Trophoblast cell (in vitro differentiated cells and primary cell): ENCODE measurements at regions not wholly inside any gene's neighbourhood (a gene's known extent, or its start where the extent isn't known, plus 50 kb on each side); places are given as distances from the start of the nearest gene placed in this dataset.
"Not testable (repeated sequence)": the region's sequence is repeated elsewhere in the genome, so short reads cannot be mapped to it uniquely, and the experiment has no call there.

Experiments
- DNase-seq, 2 donors: peaks; one replicate each; pipeline ENCODE4 v3.0.0-alpha.2; 2016
- H2AFZ ChIP-seq: 2 replicates; pipeline ENCODE4 v1.6.1; 2013; ENCODE audit warnings: low read length, moderate library complexity, mild to moderate bottlenecking; ENCODE audit not compliant: insufficient read depth, poor library complexity
- H2AK5ac ChIP-seq: 2 replicates; pipeline ENCODE4 v1.6.1; 2013; ENCODE audit warnings: mild to moderate bottlenecking, low read length
- H2BK120ac ChIP-seq: 2 replicates; pipeline ENCODE4 v1.6.1; 2013; ENCODE audit warnings: low read length, mild to moderate bottlenecking, moderate library complexity; ENCODE audit not compliant: insufficient read depth, poor library complexity
- H2BK12ac ChIP-seq: 2 replicates; pipeline ENCODE4 v1.6.1; 2013; ENCODE audit warnings: mild to moderate bottlenecking, low read length, moderate library complexity
- H2BK5ac ChIP-seq: 2 replicates; pipeline ENCODE4 v1.6.1; 2013; ENCODE audit warnings: low read length, low read depth, moderate library complexity, mild to moderate bottlenecking; ENCODE audit not compliant: poor library complexity
- H3K14ac ChIP-seq: 2 replicates; pipeline ENCODE4 v1.6.1; 2013; ENCODE audit warnings: mild to moderate bottlenecking, low read length
- H3K18ac ChIP-seq: 2 replicates; pipeline ENCODE4 v1.6.1; 2013; ENCODE audit warnings: mild to moderate bottlenecking, low read length
- H3K23ac ChIP-seq: 2 replicates; pipeline ENCODE4 v1.6.1; 2013; ENCODE audit warnings: low read length
- H3K27ac ChIP-seq: 2 replicates; pipeline ENCODE4 v1.5.1; 2013; ENCODE audit warnings: low read depth, mild to moderate bottlenecking, inconsistent platforms, low read length, moderate library complexity
- H3K27me3 ChIP-seq: 2 replicates; pipeline ENCODE4 v1.6.1; 2013; ENCODE audit warnings: inconsistent platforms, mild to moderate bottlenecking, low read length, moderate library complexity; ENCODE audit not compliant: insufficient read depth
- H3K36me3 ChIP-seq, 2 experiments: 1 replicate in 1 of 2; 2 replicates in 1 of 2; pipeline ENCODE4 v1.6.1; 2013; ENCODE audit warnings: low read length in 2 of 2, mild to moderate bottlenecking in 2 of 2, moderate library complexity in 1 of 2; ENCODE audit not compliant: insufficient read depth in 2 of 2, control insufficient read depth in 1 of 2
- H3K4ac ChIP-seq: 2 replicates; pipeline ENCODE4 v1.6.1; 2013; ENCODE audit warnings: low read depth, mild to moderate bottlenecking, low read length, moderate library complexity
- H3K4me1 ChIP-seq, 2 experiments: 1 replicate in 1 of 2; 2 replicates in 1 of 2; pipeline ENCODE4 v1.6.1; 2013; ENCODE audit warnings: low read length in 2 of 2, mild to moderate bottlenecking in 2 of 2, moderate library complexity in 1 of 2; ENCODE audit not compliant: insufficient read depth in 2 of 2, control insufficient read depth in 1 of 2
- H3K4me2 ChIP-seq: 2 replicates; pipeline ENCODE4 v1.6.1; 2013; ENCODE audit warnings: inconsistent platforms, mild to moderate bottlenecking, low read length, moderate library complexity
- H3K4me3 ChIP-seq: 2 replicates; pipeline ENCODE4 v1.5.1; 2013; ENCODE audit warnings: mild to moderate bottlenecking, low read depth, low read length, inconsistent platforms
- H3K79me1 ChIP-seq: one replicate; pipeline ENCODE4 v1.6.1; 2013; ENCODE audit warnings: low read length
- H3K79me2 ChIP-seq: 2 replicates; pipeline ENCODE4 v1.6.1; 2013; ENCODE audit warnings: low read length, mild to moderate bottlenecking; ENCODE audit not compliant: control insufficient read depth, insufficient read depth, poor library complexity
- H3K9ac ChIP-seq: 2 replicates; pipeline ENCODE4 v1.6.1; 2013; ENCODE audit warnings: mild to moderate bottlenecking, low read length
- H3K9me3 ChIP-seq: 2 replicates; pipeline ENCODE4 v1.6.1; 2013; ENCODE audit warnings: low read depth, mild to moderate bottlenecking, control low read depth, inconsistent platforms, low read length; ENCODE audit not compliant: insufficient read depth
- H4K12ac ChIP-seq: 2 replicates; pipeline ENCODE4 v1.6.1; 2013; ENCODE audit warnings: low read depth, mild to moderate bottlenecking, low read length, moderate library complexity
- H4K8ac ChIP-seq: 2 replicates; pipeline ENCODE4 v1.6.1; 2013; ENCODE audit warnings: low read depth, mild to moderate bottlenecking, low read length, moderate library complexity
- H4K91ac ChIP-seq: one replicate; pipeline ENCODE4 v1.6.1; 2013; ENCODE audit warnings: low read depth, mild to moderate bottlenecking, low read length, moderate library complexity
- WGBS: extraction: QIAGEN DNeasy Blood & Tissue Kit; methylation state at CpG from one replicate; pipeline ENCODE4 v1.1.7; 2013; ENCODE audit warnings: missing lambda C conversion rate; ENCODE audit not compliant: insufficient read length, insufficient coverage; ENCODE audit errors: extremely low coverage; 5-methylcytosine and 5-hydroxymethylcytosine counted together

- H4K12ac ChIP-seq, result no peak overlapping the region
- no peaks in the 10 kb centered on the region for H3K4me1 ChIP-seq
- H3K27me3 ChIP-seq, result no peaks in the 10 kb centered on the region
- H3K36me3 ChIP-seq, result no peaks in the 10 kb centered on the region
- WGBS, result no CpG with 5 or more reads among the region's 4 CpGs
- no peak overlapping the region for H3K4me3 ChIP-seq
- H2BK120ac ChIP-seq, result no peak overlapping the region
- no peaks in the 10 kb centered on the region for H3K79me1 ChIP-seq
- H3K4me2 ChIP-seq, result no peak overlapping the region
- no peaks in the 10 kb centered on the region for H3K9me3 ChIP-seq
- no peak overlapping the region for H3K18ac ChIP-seq
- H3K9ac ChIP-seq, result no peak overlapping the region
- H3K23ac ChIP-seq, result no peak overlapping the region
- no peak overlapping the region for H3K4ac ChIP-seq
- H2BK12ac ChIP-seq, result no peak overlapping the region
- DNase-seq, result no peak
- no peak overlapping the region for H2AFZ ChIP-seq
- no peak overlapping the region for H3K14ac ChIP-seq
- H2BK5ac ChIP-seq, result no peak overlapping the region
- no peak overlapping the region for H3K27ac ChIP-seq
- no peak overlapping the region for H2AK5ac ChIP-seq
- no peak overlapping the region for H4K8ac ChIP-seq
- no peak overlapping the region for H4K91ac ChIP-seq
- no peaks in the 10 kb centered on the region for H3K79me2 ChIP-seq
Observed at GRCh38 chr10:90088024-90088317, 386.6 kb downstream of the KIF20B start.

DNA sequence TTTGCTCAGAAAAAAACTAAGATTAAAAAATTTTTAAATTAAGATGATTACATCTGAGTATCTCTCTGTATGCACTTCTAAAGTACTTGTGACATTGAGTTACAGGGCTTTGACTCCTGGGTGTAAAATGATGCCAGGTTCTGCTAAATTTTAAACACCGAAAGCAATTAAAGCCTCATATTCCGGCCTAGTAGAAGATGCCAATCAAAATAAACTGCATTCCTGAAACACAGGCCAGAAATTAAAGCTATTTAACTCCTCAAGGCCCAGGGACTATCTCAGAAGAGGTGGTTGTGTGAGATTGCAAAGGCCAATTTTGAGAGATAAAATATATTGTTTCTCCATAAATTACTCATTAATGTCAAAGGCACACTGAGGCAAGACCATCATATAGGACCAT lies 388.3 kb downstream of the KIF20B start:
- Histone ChIP-seq H2BK5ac (no peak overlapping the region), H3K4ac (no peak overlapping the region), H3K9ac (no peak overlapping the region), H3K4me3 (no peak overlapping the region), H4K8ac (no peak overlapping the region), H3K18ac (no peak overlapping the region), H3K9me3 (no peaks in the 10 kb centered on the region), H3K23ac (no peak overlapping the region), H3K4me2 (no peak overlapping the region), H3K36me3 (peaks cover 0 to 2% of the 10 kb centered on the region in 2 experiments), H3K79me1 (no peaks in the 10 kb centered on the region), H2BK12ac (no peak overlapping the region), H2AK5ac (no peak overlapping the region), H3K79me2 (no peaks in the 10 kb centered on the region), H2BK120ac (no peak overlapping the region), H4K12ac (no peak overlapping the region), H3K14ac (no peak overlapping the region), H2AFZ (no peak overlapping the region), H3K27me3 (no peaks in the 10 kb centered on the region), H3K4me1 (no peaks in the 10 kb centered on the region), H3K27ac (no peak overlapping the region), H4K91ac (no peak overlapping the region)
- WGBS, result no CpG with 5 or more reads among the region's 2 CpGs
- DNase-seq, result no peak

- Histone ChIP-seq H2BK5ac (no peak overlapping the region), H4K8ac (no peak overlapping the region), H3K79me1 (no peaks in the 10 kb centered on the region), H3K27me3 (no peaks in the 10 kb centered on the region), H3K23ac (no peak overlapping the region), H3K18ac (no peak overlapping the region), H3K79me2 (no peaks in the 10 kb centered on the region), H4K12ac (no peak overlapping the region), H3K9me3 (no peaks in the 10 kb centered on the region), H3K4me1 (no peaks in the 10 kb centered on the region), H4K91ac (no peak overlapping the region), H2AK5ac (no peak overlapping the region), H3K4me3 (no peak overlapping the region), H3K9ac (no peak overlapping the region), H2AFZ (no peak overlapping the region), H3K27ac (no peak overlapping the region), H3K36me3 (peaks cover 0 to 2% of the 10 kb centered on the region in 2 experiments), H3K4me2 (no peak overlapping the region), H3K4ac (no peak overlapping the region), H2BK120ac (no peak overlapping the region), H3K14ac (no peak overlapping the region), H2BK12ac (no peak overlapping the region)
- DNase-seq, result no peak
- WGBS, result no CpG with 5 or more reads among the region's 5 CpGs
Observed at GRCh38 chr10:90096196-90096595, 394.8 kb downstream of the KIF20B start.

DNA sequence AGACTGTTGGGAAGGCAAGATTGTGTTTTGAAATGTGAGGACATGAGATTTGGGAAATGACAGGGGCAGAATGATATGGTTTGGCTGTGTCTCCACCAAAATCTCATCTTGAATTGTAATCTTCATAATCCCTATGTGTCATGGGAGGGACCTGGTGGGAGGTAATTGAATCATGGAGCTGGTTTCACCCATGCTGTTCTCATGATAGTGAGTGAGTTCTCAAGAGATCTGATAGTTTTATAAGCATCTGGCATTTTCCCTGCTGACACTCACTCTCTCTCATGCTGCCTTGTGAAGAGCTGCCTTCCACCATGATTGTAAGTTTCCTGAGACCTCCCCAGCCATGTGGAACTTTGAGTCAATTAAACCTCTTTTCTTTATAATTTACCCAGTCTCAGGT lies 406.2 kb downstream of the KIF20B start:
- H2BK12ac ChIP-seq, H3K9me3 ChIP-seq, H3K36me3 ChIP-seq, H3K79me2 ChIP-seq, H3K4me1 ChIP-seq, H3K27me3 ChIP-seq, H3K79me1 ChIP-seq, H3K4me3 ChIP-seq, H4K8ac ChIP-seq, H2BK120ac ChIP-seq, H3K18ac ChIP-seq, H3K4me2 ChIP-seq, H3K4ac ChIP-seq, H2BK5ac ChIP-seq, H2AK5ac ChIP-seq, DNase-seq, H4K91ac ChIP-seq, H2AFZ ChIP-seq, H3K9ac ChIP-seq, H3K14ac ChIP-seq, H3K23ac ChIP-seq, H4K12ac ChIP-seq, H3K27ac ChIP-seq: not testable (repeated sequence)

GRCh38 chr10:90111671-90112070 lies 410.3 kb downstream of the KIF20B start:
- H3K9me3 ChIP-seq, result no peaks in the 10 kb centered on the region
- H3K14ac ChIP-seq, result no peak overlapping the region
- H3K27me3 ChIP-seq, result no peaks in the 10 kb centered on the region
- no peak overlapping the region for H3K4me2 ChIP-seq
- H2BK12ac ChIP-seq, result no peak overlapping the region
- H3K27ac ChIP-seq, result no peak overlapping the region
- H3K23ac ChIP-seq, result no peak overlapping the region
- H3K4ac ChIP-seq, result no peak overlapping the region
- no peaks in the 10 kb centered on the region for H3K4me1 ChIP-seq
- DNase-seq, result no peak
- H4K91ac ChIP-seq, result no peak overlapping the region
- H3K79me1 ChIP-seq, result no peaks in the 10 kb centered on the region
- WGBS, result no CpG with 5 or more reads among the region's 1 CpG
- no peak overlapping the region for H2BK5ac ChIP-seq
- H3K9ac ChIP-seq, result no peak overlapping the region
- H4K8ac ChIP-seq, result no peak overlapping the region
- H3K4me3 ChIP-seq, result no peak overlapping the region
- H2BK120ac ChIP-seq, result no peak overlapping the region
- H4K12ac ChIP-seq, result no peak overlapping the region
- H3K18ac ChIP-seq, result no peak overlapping the region
- H3K36me3 ChIP-seq, result no peaks in the 10 kb centered on the region
- H2AFZ ChIP-seq, result no peak overlapping the region
- no peak overlapping the region for H2AK5ac ChIP-seq
- no peaks in the 10 kb centered on the region for H3K79me2 ChIP-seq
